ENCODE measurements at regions not wholly inside any gene's neighbourhood (a gene's known extent, or its start where the extent isn't known, plus 50 kb on each side); places are given as distances from the start of the nearest gene placed in this dataset.

GRCh38 chr10:8889538-8889937 lies 835.0 kb downstream of the GATA3 start:
- no peak overlapping the region for H3K4me3 ChIP-seq

GRCh38 chr10:8893102-8893501 lies 838.6 kb downstream of the GATA3 start:
- Histone ChIP-seq H4K20me1 (ENCODE audit: insufficient read depth, poor library complexity, severe bottlenecking) (no peaks in the 10 kb centered on the region), H3K27ac (no peak overlapping the region), H3K36me3 (replicated peaks; ENCODE audit: insufficient read depth, low read depth) (no peaks in the 10 kb centered on the region), H3K4me1 (ENCODE audit: insufficient read depth) (no peaks in the 10 kb centered on the region), H3K9me2 (replicated peaks; ENCODE audit: insufficient read depth) (no peaks in the 10 kb centered on the region), H3K79me2 (no peaks in the 10 kb centered on the region), H3K9me3 (ENCODE audit: low read depth) (no peaks in the 10 kb centered on the region), H2AFZ (no peak overlapping the region), H3K27me3 (no peaks in the 10 kb centered on the region), H3K4me2 (no peak overlapping the region), H3K4me3 (no peak overlapping the region)
- 88% methylated on average over 3 of the region's 3 CpGs for WGBS (ENCODE audit: low lambda C conversion rate, missing lambda C conversion rate)
- TF ChIP-seq EZH2 (IDR thresholded peaks at IDR 0.05; ENCODE audit: borderline replicate concordance) = no peak
- no peak for TF ChIP-seq CTCF (IDR thresholded peaks at IDR 0.05; ENCODE audit: poor library complexity)
- no peak for TF ChIP-seq EZH2phosphoT487 (IDR thresholded peaks at IDR 0.05; ENCODE audit: low read depth, severe bottlenecking, unreplicated experiment)
- no peak for DNase-seq (ENCODE audit: low spot score)

More at GRCh38 chr10:8889538-8889937, 835.0 kb downstream of the GATA3 start:
- Histone ChIP-seq H3K27me3 (no peaks in the 10 kb centered on the region), H3K27ac (no peak overlapping the region), H3K9me2 (replicated peaks; ENCODE audit: insufficient read depth) (no peaks in the 10 kb centered on the region), H3K79me2 (no peaks in the 10 kb centered on the region), H4K20me1 (ENCODE audit: insufficient read depth, poor library complexity, severe bottlenecking) (no peaks in the 10 kb centered on the region), H3K4me1 (ENCODE audit: insufficient read depth) (no peaks in the 10 kb centered on the region), H2AFZ (no peak overlapping the region), H3K4me2 (no peak overlapping the region), H3K36me3 (replicated peaks; ENCODE audit: insufficient read depth, low read depth) (no peaks in the 10 kb centered on the region), H3K9me3 (ENCODE audit: low read depth) (no peaks in the 10 kb centered on the region)
- WGBS (ENCODE audit: low lambda C conversion rate, missing lambda C conversion rate) = 94% methylated on average over 2 of the region's 2 CpGs
- no peak for DNase-seq (ENCODE audit: low spot score)
- TF ChIP-seq CTCF (IDR thresholded peaks at IDR 0.05; ENCODE audit: poor library complexity) = no peak
- TF ChIP-seq EZH2 (IDR thresholded peaks at IDR 0.05; ENCODE audit: borderline replicate concordance) = no peak
- no peak for TF ChIP-seq EZH2phosphoT487 (IDR thresholded peaks at IDR 0.05; ENCODE audit: low read depth, severe bottlenecking, unreplicated experiment)

- no peaks in the 10 kb centered on the region for H4K20me1 ChIP-seq (ENCODE audit: insufficient read depth, poor library complexity, severe bottlenecking)
- H3K27me3 ChIP-seq = no peaks in the 10 kb centered on the region
- no peak overlapping the region for H3K27ac ChIP-seq
- no peaks in the 10 kb centered on the region for H3K9me3 ChIP-seq (ENCODE audit: low read depth)
- no peaks in the 10 kb centered on the region for H3K9me2 ChIP-seq (replicated peaks; ENCODE audit: insufficient read depth)
- WGBS (ENCODE audit: low lambda C conversion rate, missing lambda C conversion rate) = 88% methylated on average over 4 of the region's 4 CpGs
- no peak for DNase-seq (ENCODE audit: low spot score)
- no peak overlapping the region for H2AFZ ChIP-seq
- TF ChIP-seq EZH2 (IDR thresholded peaks at IDR 0.05; ENCODE audit: borderline replicate concordance) = no peak
- TF ChIP-seq EZH2phosphoT487 (IDR thresholded peaks at IDR 0.05; ENCODE audit: low read depth, severe bottlenecking, unreplicated experiment) = no peak
- TF ChIP-seq CTCF (IDR thresholded peaks at IDR 0.05; ENCODE audit: poor library complexity) = no peak
- H3K4me3 ChIP-seq = no peak overlapping the region
- H3K4me1 ChIP-seq (ENCODE audit: insufficient read depth) = no peaks in the 10 kb centered on the region
- H3K4me2 ChIP-seq = no peak overlapping the region
- no peaks in the 10 kb centered on the region for H3K79me2 ChIP-seq
- no peaks in the 10 kb centered on the region for H3K36me3 ChIP-seq (replicated peaks; ENCODE audit: insufficient read depth, low read depth)
Observed at GRCh38 chr10:8894148-8894547, 839.7 kb downstream of the GATA3 start.

GRCh38 chr10:8897769-8898168 lies 843.3 kb downstream of the GATA3 start:
- no peak for TF ChIP-seq CTCF (IDR thresholded peaks at IDR 0.05; ENCODE audit: poor library complexity)
- no peak for TF ChIP-seq EZH2 (IDR thresholded peaks at IDR 0.05; ENCODE audit: borderline replicate concordance)
- no peaks in the 10 kb centered on the region for H3K36me3 ChIP-seq (replicated peaks; ENCODE audit: insufficient read depth, low read depth)
- H3K9me2 ChIP-seq (replicated peaks; ENCODE audit: insufficient read depth) = no peaks in the 10 kb centered on the region
- H3K4me2 ChIP-seq = no peak overlapping the region
- no peaks in the 10 kb centered on the region for H3K9me3 ChIP-seq (ENCODE audit: low read depth)
- H3K27ac ChIP-seq = no peak overlapping the region
- no peaks in the 10 kb centered on the region for H3K4me1 ChIP-seq (ENCODE audit: insufficient read depth)
- H2AFZ ChIP-seq = no peak overlapping the region
- WGBS (ENCODE audit: low lambda C conversion rate, missing lambda C conversion rate) = 84% methylated on average over 5 of the region's 5 CpGs
- H3K4me3 ChIP-seq = no peak overlapping the region
- no peaks in the 10 kb centered on the region for H3K79me2 ChIP-seq
- H4K20me1 ChIP-seq (ENCODE audit: insufficient read depth, poor library complexity, severe bottlenecking) = no peaks in the 10 kb centered on the region
- H3K27me3 ChIP-seq = no peaks in the 10 kb centered on the region
- DNase-seq (ENCODE audit: low spot score) = no peak
